SK-N-MC (cell line): ENCODE measurements at regions not wholly inside any gene's neighbourhood (a gene's known extent, or its start where the extent isn't known, plus 50 kb on each side); places are given as distances from the start of the nearest gene placed in this dataset.

Source experiments
- EZH2 ChIP-seq: fragments of 200-600 bp; sonication (generic); IDR thresholded peaks from one replicate; pipeline ENCODE4 v1.6.1; 2017; ENCODE audit warnings: antibody characterized with exemption
- POLR2AphosphoS5 ChIP-seq: IDR thresholded peaks from 2 replicates; pipeline ENCODE4 v1.6.1; 2012; ENCODE audit warnings: mild to moderate bottlenecking, low read depth, low read length, borderline replicate concordance

GRCh38 chr22:22171357-22172218, 73.0 kb upstream of the VPREB1 start:
- no peak for TF ChIP-seq POLR2AphosphoS5
- TF ChIP-seq EZH2 = no peak
